DOHH2 (cell line): ENCODE measurements at regions not wholly inside any gene's neighbourhood (a gene's known extent, or its start where the extent isn't known, plus 50 kb on each side); places are given as distances from the start of the nearest gene placed in this dataset.

Experiments
- CTCF ChIP-seq: fragments of 200-600 bp; sonication (generic); IDR thresholded peaks from one replicate; pipeline ENCODE4 v1.5.1; 2014; ENCODE audit warnings: antibody characterized with exemption, mild to moderate bottlenecking, low read depth, low read length; ENCODE audit not compliant: poor library complexity, severe bottlenecking
- EZH2phosphoT487 ChIP-seq: fragments of 200-600 bp; sonication (generic); IDR thresholded peaks from 2 replicates; pipeline ENCODE4 v1.6.1; 2017; ENCODE audit warnings: borderline replicate concordance, mild to moderate bottlenecking, antibody characterized with exemption, low read length, moderate library complexity, mixed read lengths

GRCh38 chr4:132670557-132670956, 478.5 kb upstream of the PCDH10 start:
- no peak for TF ChIP-seq CTCF
- no peak for TF ChIP-seq EZH2phosphoT487
